ENCODE measurements at regions not wholly inside any gene's neighbourhood (a gene's known extent, or its start where the extent isn't known, plus 50 kb on each side); places are given as distances from the start of the nearest gene placed in this dataset.
"Not testable (repeated sequence)": the region's sequence is repeated elsewhere in the genome, so short reads cannot be mapped to it uniquely, and the experiment has no call there.

DNA sequence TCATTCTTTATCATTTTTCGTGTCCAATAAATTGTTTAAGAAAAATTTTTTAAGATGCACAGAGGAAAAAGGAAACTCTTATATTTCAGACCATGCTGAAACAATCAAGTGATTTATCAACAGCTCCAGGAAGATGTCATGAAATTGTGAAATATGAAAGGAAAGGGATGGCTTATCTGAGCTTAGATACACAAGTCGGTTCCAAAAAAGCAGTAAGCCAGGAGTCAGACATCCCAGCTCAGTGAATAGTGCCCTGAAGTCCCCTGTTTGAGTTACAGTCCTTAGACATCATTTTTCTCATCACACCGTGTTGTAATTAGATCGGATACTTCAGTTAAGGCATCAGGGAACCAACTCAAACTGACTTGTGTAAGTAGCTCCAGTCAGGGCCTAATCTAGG is 91.0 kb upstream of the SSTR4 start:
- no peak for DNase-seq (ENCODE audit: low read depth in 2 of 3, low spot score in 2 of 3)

- no peak for DNase-seq (ENCODE audit: low read depth in 2 of 3, low spot score in 2 of 3)
Observed at GRCh38 chr20:22944936-22945335, 90.2 kb upstream of the SSTR4 start.

- no peak for DNase-seq (ENCODE audit: low read depth in 2 of 3, low spot score in 2 of 3)
Observed at GRCh38 chr20:22946596-22946995, 88.5 kb upstream of the SSTR4 start.

GRCh38 chr20:22949331-22950109 is 85.6 kb upstream of the SSTR4 start:
- no peak for DNase-seq (ENCODE audit: low read depth in 2 of 3, low spot score in 2 of 3)

DNA sequence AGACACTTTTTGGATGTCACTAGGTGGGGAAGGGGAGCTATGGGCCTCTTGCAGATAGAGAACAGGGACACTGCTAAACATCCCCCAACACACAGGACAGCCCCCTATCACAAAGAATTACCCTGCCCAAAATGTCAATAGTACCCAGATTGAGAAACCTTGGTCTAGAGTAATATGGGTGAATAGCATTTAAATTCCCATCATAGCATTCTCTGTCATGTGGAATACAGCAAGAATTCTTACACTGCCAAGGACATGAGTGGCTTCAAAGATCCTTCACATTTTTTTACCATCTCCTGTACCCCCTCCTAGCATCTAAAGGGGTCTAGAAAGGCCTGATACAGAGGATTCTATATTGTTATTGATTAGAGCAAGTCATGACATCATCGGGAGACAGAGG is 83.1 kb upstream of the SSTR4 start:
- no peak for DNase-seq (ENCODE audit: low read depth in 2 of 3, low spot score in 2 of 3)

GRCh38 chr20:22954661-22955060 is 80.5 kb upstream of the SSTR4 start:
- no peak for DNase-seq (ENCODE audit: low read depth in 2 of 3, low spot score in 2 of 3)

DNA sequence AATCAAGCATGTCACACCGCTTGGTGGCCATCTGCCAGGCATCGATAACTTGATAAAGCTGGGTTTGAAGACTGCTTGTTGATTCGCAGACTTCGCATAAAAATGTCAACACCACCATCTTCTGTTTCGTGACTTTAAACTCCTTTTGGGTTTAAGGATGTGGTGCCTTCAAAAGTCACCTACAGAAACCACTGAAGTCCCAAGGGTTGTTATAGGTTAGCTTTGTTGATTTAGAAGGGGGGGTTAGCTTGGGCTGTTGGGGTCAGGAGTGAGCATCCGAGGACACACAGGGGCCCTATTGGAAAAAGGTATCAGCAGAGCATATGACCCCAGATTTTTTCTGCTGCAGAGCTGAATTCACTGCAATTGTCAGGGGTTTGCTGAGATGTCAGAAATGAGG is 76.7 kb upstream of the SSTR4 start:
- DNase-seq (ENCODE audit: low read depth in 2 of 3, low spot score in 2 of 3), result no peak

GRCh38 chr20:22962567-22963439 is 72.3 kb upstream of the SSTR4 start:
- no peak for DNase-seq (ENCODE audit: low read depth in 2 of 3, low spot score in 2 of 3)

DNA sequence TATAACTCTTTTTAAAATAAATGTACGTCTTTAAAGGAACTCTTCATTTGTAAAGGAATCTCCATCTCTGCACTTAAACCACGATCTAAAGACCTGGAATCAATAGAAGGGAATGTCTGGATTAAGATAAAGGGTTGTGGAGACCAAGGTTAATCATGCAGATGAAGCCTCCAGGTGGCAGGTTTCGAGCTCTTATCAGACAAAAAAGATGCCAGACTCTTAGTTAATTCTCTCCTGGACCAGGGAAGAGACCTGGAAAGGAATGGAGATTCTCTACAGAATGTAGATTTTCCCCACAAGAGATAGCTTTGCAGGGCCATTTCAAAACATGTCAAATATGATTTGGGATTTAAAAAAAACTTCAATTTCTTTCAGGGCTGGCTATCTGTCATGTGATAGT is 71.5 kb upstream of the SSTR4 start:
- no peak for DNase-seq (ENCODE audit: low read depth in 2 of 3, low spot score in 2 of 3)

DNA sequence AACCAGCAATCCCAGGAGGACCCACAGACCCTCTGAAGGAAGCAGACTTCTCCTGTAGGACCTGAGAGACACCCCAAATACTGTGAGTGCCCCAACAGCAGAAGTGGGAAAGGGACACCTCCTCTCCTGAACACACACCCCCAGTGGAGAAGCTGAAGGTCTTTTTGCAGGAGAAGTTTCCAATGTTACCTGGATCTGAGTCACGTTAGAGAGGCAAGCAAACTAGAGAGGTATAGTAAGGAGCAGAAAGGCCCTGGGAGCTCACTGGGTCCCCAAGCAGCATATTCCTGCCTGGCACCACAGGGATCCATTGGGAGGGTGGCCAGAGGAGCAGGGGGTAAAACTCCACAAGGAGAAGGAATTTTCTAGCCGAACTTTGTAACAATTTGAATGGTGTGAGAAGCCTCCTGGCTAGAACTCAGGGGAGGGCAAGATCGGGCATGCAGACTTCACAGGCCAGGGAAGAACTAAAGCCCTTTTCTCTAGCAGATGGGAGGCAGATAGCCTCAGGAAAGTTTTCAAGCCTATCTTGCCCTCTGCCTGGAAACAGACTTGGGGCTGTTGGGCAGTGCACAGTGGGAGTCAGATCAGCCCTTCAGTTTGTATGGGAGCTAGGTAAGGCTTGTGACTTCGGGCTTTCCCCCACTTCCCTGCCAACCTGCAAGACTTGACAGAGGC is 68.2 kb upstream of the SSTR4 start:
- no peak for DNase-seq (ENCODE audit: low read depth in 2 of 3, low spot score in 2 of 3)

- not testable (repeated sequence) for DNase-seq (ENCODE audit: low read depth in 2 of 3, low spot score in 2 of 3)
Observed at GRCh38 chr20:22967706-22968105, 67.4 kb upstream of the SSTR4 start.

GRCh38 chr20:22969031-22969430 is 66.1 kb upstream of the SSTR4 start:
- not testable (repeated sequence) for DNase-seq (ENCODE audit: low read depth in 2 of 3, low spot score in 2 of 3)

DNA sequence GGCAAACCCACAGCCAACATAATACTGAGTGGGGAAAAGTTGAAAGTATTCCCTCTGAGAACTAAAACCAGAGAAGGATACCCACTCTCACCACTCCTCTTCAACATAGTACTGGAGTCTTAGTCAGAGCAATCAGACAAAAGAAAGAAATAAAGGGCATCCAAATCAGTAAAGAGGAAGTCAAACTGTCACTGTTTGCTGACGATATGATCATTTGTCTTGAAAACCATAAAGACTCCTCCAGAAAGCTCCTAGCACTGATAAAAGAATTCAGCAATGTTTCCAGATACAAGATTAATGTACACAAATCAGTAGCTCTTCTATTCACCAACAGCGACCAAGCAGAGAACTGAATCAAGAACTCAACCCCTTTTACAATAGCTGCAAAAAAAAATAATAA is 64.0 kb upstream of the SSTR4 start:
- not testable (repeated sequence) for DNase-seq (ENCODE audit: low read depth in 2 of 3, low spot score in 2 of 3)

DNA sequence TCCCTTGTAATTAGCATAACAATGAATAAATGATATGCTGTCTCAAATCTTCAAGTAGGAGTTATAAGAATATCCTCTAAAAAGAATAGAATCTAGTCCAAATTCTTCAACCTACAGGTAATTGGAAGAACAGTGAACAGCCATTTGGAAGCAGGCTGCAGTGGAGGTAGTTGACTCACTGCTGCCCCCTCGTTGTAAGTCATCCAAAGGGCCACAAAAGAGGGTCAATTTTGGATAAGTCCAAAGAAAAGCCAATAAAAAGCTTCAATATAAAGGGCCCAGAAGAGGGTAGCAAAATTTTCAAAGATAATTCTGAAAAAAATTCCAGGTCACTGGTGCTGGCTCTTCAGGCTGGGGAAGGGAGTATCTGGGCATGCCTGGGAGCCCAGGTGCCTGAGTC is 60.8 kb upstream of the SSTR4 start:
- DNase-seq (ENCODE audit: low read depth in 2 of 3, low spot score in 2 of 3), result no peak

- no peak for DNase-seq (ENCODE audit: low read depth in 2 of 3, low spot score in 2 of 3)
Observed at GRCh38 chr20:22977047-22977785, 57.9 kb upstream of the SSTR4 start.

DNA sequence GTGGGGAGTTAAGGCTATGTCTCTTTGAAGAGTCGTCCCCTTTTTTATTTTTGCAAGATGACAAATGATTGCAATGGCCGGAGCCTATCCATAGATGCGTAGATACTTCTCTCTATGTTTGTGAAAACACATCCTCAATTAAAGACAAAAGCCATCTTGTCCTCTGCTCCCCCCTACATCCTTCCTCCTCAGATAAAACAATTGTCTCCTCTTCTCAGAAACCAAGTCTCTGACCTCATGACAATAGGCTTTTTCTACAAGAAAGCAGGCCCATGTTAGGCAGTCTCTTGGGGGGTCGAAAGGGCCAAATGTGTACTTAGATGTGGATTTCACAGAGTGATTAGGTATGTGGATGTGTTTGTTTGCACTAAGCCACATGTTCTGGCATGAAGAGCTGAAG is 51.1 kb upstream of the SSTR4 start:
- no peak for DNase-seq (ENCODE audit: low read depth in 2 of 3, low spot score in 2 of 3)

- DNase-seq (ENCODE audit: low read depth in 2 of 3, low spot score in 2 of 3), result no peak
Observed at GRCh38 chr20:22984606-22985005, 50.5 kb upstream of the SSTR4 start.

DNA sequence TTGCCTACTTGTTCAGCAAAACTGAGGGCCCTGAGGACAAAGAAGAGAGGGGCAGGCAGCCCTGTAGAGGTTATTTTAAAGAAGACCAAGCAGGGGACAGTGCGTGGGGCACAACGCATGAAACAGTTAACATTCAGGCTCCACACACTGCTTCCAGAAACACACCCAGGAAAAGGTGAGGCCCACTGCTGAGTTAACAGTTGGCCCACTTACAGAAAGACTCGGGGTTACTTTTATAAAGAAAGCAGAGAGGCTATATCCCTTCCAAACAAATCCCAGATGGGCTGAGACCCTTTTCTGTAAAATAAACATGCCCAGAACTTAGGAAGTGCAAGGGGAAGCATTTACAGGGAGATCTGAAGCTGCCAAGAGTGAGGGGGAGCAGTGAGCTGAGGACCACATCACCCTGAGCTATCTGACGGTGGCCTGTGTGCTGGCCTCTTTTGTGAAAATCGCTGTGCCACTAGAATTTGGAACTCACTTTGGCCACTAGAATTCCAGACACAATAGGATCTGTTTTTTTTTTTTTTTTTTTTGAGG is 49.8 kb upstream of the SSTR4 start:
- DNase-seq (ENCODE audit: low read depth in 2 of 3, low spot score in 2 of 3), result no peak
